ENCODE measurements at regions not wholly inside any gene's neighbourhood (a gene's known extent, or its start where the extent isn't known, plus 50 kb on each side); places are given as distances from the start of the nearest gene placed in this dataset.

DNA sequence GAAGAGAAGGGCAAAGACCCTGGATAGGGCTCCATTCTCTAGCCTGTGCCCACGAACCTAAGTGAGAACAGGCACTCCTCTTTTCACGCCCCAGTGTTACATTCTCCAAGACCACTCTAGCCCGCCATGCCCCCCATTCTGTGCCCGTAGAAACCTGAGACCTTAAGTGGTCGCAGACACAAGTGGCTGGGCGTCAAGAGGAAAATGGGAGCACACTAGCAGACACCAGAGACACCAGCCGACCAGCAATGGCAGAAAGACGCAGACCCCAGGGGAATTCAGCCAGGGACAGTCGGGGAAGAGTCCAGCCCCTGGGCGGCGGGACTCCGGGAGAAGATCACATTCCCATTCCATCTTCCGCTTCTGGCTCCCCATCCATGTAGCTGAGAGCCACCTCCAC is 2027.9 kb downstream of the PCDH7 start:
- DNase-seq (ENCODE audit: low read depth): no peak
- H3K4me3 ChIP-seq (ENCODE audit: low read depth, low read length): no peak overlapping the region
- TF ChIP-seq, protein P1, sequence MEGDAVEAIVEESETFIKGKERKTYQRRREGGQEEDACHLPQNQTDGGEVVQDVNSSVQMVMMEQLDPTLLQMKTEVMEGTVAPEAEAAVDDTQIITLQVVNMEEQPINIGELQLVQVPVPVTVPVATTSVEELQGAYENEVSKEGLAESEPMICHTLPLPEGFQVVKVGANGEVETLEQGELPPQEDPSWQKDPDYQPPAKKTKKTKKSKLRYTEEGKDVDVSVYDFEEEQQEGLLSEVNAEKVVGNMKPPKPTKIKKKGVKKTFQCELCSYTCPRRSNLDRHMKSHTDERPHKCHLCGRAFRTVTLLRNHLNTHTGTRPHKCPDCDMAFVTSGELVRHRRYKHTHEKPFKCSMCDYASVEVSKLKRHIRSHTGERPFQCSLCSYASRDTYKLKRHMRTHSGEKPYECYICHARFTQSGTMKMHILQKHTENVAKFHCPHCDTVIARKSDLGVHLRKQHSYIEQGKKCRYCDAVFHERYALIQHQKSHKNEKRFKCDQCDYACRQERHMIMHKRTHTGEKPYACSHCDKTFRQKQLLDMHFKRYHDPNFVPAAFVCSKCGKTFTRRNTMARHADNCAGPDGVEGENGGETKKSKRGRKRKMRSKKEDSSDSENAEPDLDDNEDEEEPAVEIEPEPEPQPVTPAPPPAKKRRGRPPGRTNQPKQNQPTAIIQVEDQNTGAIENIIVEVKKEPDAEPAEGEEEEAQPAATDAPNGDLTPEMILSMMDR (IDR thresholded peaks at IDR 0.05; ENCODE audit: control insufficient read depth, extremely low read depth, insufficient read depth): no peak

GRCh38 chr4:32748498-32748897 is 2028.3 kb downstream of the PCDH7 start:
- no peak overlapping the region for H3K4me3 ChIP-seq (ENCODE audit: low read depth, low read length)
- TF ChIP-seq, protein P1 (IDR thresholded peaks at IDR 0.05; ENCODE audit: control insufficient read depth, extremely low read depth, insufficient read depth): no peak
- no peak for DNase-seq (ENCODE audit: low read depth)

- no peak overlapping the region for H3K4me3 ChIP-seq (ENCODE audit: low read depth, low read length)
- DNase-seq (ENCODE audit: low read depth): no peak
- TF ChIP-seq, protein P1 (IDR thresholded peaks at IDR 0.05; ENCODE audit: control insufficient read depth, extremely low read depth, insufficient read depth): no peak
Measured at GRCh38 chr4:32752962-32753361, 2032.8 kb downstream of the PCDH7 start.

- TF ChIP-seq, protein P1 (IDR thresholded peaks at IDR 0.05; ENCODE audit: control insufficient read depth, extremely low read depth, insufficient read depth): no peak
- no peak for DNase-seq (ENCODE audit: low read depth)
- no peak overlapping the region for H3K4me3 ChIP-seq (ENCODE audit: low read depth, low read length)
Measured at GRCh38 chr4:32768664-32769389, 2048.7 kb downstream of the PCDH7 start.

DNA sequence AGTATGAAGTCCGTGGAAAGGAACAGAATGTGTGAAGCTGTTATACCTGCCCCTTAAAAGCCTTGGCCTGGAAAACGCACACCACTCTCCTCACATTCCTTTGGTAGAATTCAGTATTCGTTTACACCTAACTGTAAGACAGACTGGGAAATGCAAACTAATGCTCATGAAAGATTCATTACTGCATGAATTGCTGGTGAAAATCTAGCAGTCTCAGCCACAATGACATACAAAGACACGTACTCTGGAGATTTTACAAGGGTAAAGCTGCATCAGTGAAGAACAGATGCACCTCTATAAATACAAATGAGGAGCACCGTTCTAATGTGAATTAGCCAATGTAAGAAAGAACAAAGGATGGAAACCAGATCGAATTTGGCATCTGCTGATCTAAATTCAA is 2051.3 kb downstream of the PCDH7 start:
- TF ChIP-seq, protein P1 (IDR thresholded peaks at IDR 0.05; ENCODE audit: control insufficient read depth, extremely low read depth, insufficient read depth): no peak
- no peak overlapping the region for H3K4me3 ChIP-seq (ENCODE audit: low read depth, low read length)
- DNase-seq (ENCODE audit: low read depth): no peak

- peak; percentile 2 for DNase-seq (ENCODE audit: low read depth)
- no peak overlapping the region for H3K4me3 ChIP-seq (ENCODE audit: low read depth, low read length)
- TF ChIP-seq, protein P1 (IDR thresholded peaks at IDR 0.05; ENCODE audit: control insufficient read depth, extremely low read depth, insufficient read depth): peak; percentile 70
Measured at GRCh38 chr4:32775049-32775448, 2054.9 kb downstream of the PCDH7 start.

Measured in LNCaP clone FGC (cell line).